Thyroid gland (tissue), 4 donors: ENCODE measurements at regions not wholly inside any gene's neighbourhood (a gene's known extent, or its start where the extent isn't known, plus 50 kb on each side); places are given as distances from the start of the nearest gene placed in this dataset.

Experiments
- DNase-seq, 2 donors: peaks; one replicate each; pipeline ENCODE4 v3.0.0-alpha.2; 2019
- H3K27ac ChIP-seq, 3 donors: fragments of 200-600 bp; sonication (generic); 1 replicate in 2 of 3; 2 replicates in 1 of 3; pipeline ENCODE4 v1.5.1; 2016 to 2019; ENCODE audit warnings: mild to moderate bottlenecking in 1 of 3, moderate library complexity in 1 of 3
- H3K27me3 ChIP-seq: fragments of 200-600 bp; sonication (generic); one replicate; pipeline ENCODE4 v1.5.1; 2019
- H3K36me3 ChIP-seq, 2 donors: fragments of 200-600 bp; sonication (generic); one replicate each; pipeline ENCODE4 v1.5.1; 2016 to 2019
- H3K4me1 ChIP-seq, 2 donors: fragments of 200-600 bp; sonication (generic); one replicate each; pipeline ENCODE4 v1.5.1; 2017 to 2019
- H3K4me3 ChIP-seq, 3 donors: fragments of 200-600 bp; sonication (generic); replicated peaks in 1 of 3; 1 replicate in 2 of 3; 2 replicates in 1 of 3; pipeline ENCODE4 v1.5.1; 2016; ENCODE audit warnings: mild to moderate bottlenecking in 1 of 3
- H3K9me3 ChIP-seq: fragments of 200-600 bp; sonication (generic); one replicate; pipeline ENCODE4 v1.5.1; 2017
- CTCF ChIP-seq, 6 experiments: fragments of 200-600 bp in 3 of 6; fragments of 450-650 bp in 3 of 6; sonication (generic) in 3 of 6; IDR thresholded peaks; one replicate each; pipeline ENCODE4 v1.5.1; 2016 to 2019; ENCODE audit warnings: antibody characterized with exemption in 6 of 6, mild to moderate bottlenecking in 2 of 6, inconsistent platforms in 1 of 6, moderate library complexity in 1 of 6
- POLR2A ChIP-seq, 2 donors: fragments of 450-650 bp; IDR thresholded peaks; one replicate each; pipeline ENCODE4 v1.6.1; 2017; ENCODE audit warnings: antibody characterized with exemption in 2 of 2, mild to moderate bottlenecking in 2 of 2, moderate library complexity in 1 of 2
- WGBS, 2 donors: methylation state at CpG; one replicate each; pipeline ENCODE4 v1.1.5; 2017; 5-methylcytosine and 5-hydroxymethylcytosine counted together
- intact Hi-C: fragments of 100-400 bp; cut with DNase I; formaldehyde crosslinking; loops from one replicate; pipeline ENCODE4 v1.15.1; 2023

- Histone ChIP-seq H3K27ac (no peak overlapping the region), H3K4me3 (no peak overlapping the region), H3K27me3 (no peaks in the 10 kb centered on the region), H3K36me3 (no peaks in the 10 kb centered on the region), H3K4me1 (no peaks in the 10 kb centered on the region), H3K9me3 (no peaks in the 10 kb centered on the region)
- TF ChIP-seq POLR2A (IDR thresholded peaks at IDR 0.05) (no peak), CTCF (IDR thresholded peaks at IDR 0.05) (no peak)
- 95 to 100% methylated on average over 1 of the region's 1 CpG for WGBS, 2 donors
- intact Hi-C loops = no loop called here
- DNase-seq = no peak
Measured at GRCh38 chr13:47233734-47234133, 336.9 kb upstream of the HTR2A start.

- WGBS, 2 donors = 83 to 85% methylated on average over 4 of the region's 4 CpGs
- Histone ChIP-seq H3K4me3 (no peak overlapping the region), H3K4me1 (no peaks in the 10 kb centered on the region), H3K27me3 (no peaks in the 10 kb centered on the region), H3K9me3 (no peaks in the 10 kb centered on the region), H3K27ac (no peak overlapping the region), H3K36me3 (no peaks in the 10 kb centered on the region)
- intact Hi-C loops = no loop called here
- DNase-seq = no peak
- no peak for TF ChIP-seq POLR2A (IDR thresholded peaks at IDR 0.05)
- no peak for TF ChIP-seq CTCF (IDR thresholded peaks at IDR 0.05)
Measured at GRCh38 chr13:47232516-47232915, 335.7 kb upstream of the HTR2A start.

- TF ChIP-seq POLR2A (IDR thresholded peaks at IDR 0.05) = no peak
- no peak for TF ChIP-seq CTCF (IDR thresholded peaks at IDR 0.05)
- DNase-seq = no peak
- Histone ChIP-seq H3K9me3 (no peaks in the 10 kb centered on the region), H3K4me3 (no peak overlapping the region), H3K36me3 (no peaks in the 10 kb centered on the region), H3K27ac (no peak overlapping the region), H3K27me3 (no peaks in the 10 kb centered on the region), H3K4me1 (no peaks in the 10 kb centered on the region)
- intact Hi-C loops = no loop called here
- WGBS, 2 donors = 64 to 71% methylated on average over 2 of the region's 2 CpGs
Measured at GRCh38 chr13:47230155-47230554, 333.3 kb upstream of the HTR2A start.

- Histone ChIP-seq H3K36me3 (no peaks in the 10 kb centered on the region), H3K4me1 (no peaks in the 10 kb centered on the region), H3K27ac (no peak overlapping the region), H3K27me3 (no peaks in the 10 kb centered on the region), H3K9me3 (no peaks in the 10 kb centered on the region), H3K4me3 (no peak overlapping the region)
- DNase-seq = no peak
- no peak for TF ChIP-seq CTCF (IDR thresholded peaks at IDR 0.05)
- no peak for TF ChIP-seq POLR2A (IDR thresholded peaks at IDR 0.05)
- intact Hi-C loops = no loop called here
Measured at GRCh38 chr13:47226516-47226915, 329.7 kb upstream of the HTR2A start.

- TF ChIP-seq POLR2A (IDR thresholded peaks at IDR 0.05) (no peak), CTCF (IDR thresholded peaks at IDR 0.05) (no peak)
- Histone ChIP-seq H3K27me3 (no peaks in the 10 kb centered on the region), H3K4me3 (no peak overlapping the region), H3K36me3 (no peaks in the 10 kb centered on the region), H3K4me1 (no peaks in the 10 kb centered on the region), H3K27ac (no peak overlapping the region), H3K9me3 (no peaks in the 10 kb centered on the region)
- intact Hi-C loops = no loop called here
- DNase-seq = no peak
- 76 to 77% methylated on average over 3 of the region's 3 CpGs for WGBS, 2 donors
Measured at GRCh38 chr13:47220453-47221140, 323.7 kb upstream of the HTR2A start.
